ENCODE measurements at regions not wholly inside any gene's neighbourhood (a gene's known extent, or its start where the extent isn't known, plus 50 kb on each side); places are given as distances from the start of the nearest gene placed in this dataset.

- TF ChIP-seq POLR2A (IDR thresholded peaks at IDR 0.05; ENCODE audit: low read depth, low read length): no peak
- FAIRE-seq: no peak
- DNase-seq (ENCODE audit: insufficient read length, low spot score): no peak
Measured at GRCh38 chr5:2511126-2511525, 240.4 kb downstream of the IRX2 start.

DNA sequence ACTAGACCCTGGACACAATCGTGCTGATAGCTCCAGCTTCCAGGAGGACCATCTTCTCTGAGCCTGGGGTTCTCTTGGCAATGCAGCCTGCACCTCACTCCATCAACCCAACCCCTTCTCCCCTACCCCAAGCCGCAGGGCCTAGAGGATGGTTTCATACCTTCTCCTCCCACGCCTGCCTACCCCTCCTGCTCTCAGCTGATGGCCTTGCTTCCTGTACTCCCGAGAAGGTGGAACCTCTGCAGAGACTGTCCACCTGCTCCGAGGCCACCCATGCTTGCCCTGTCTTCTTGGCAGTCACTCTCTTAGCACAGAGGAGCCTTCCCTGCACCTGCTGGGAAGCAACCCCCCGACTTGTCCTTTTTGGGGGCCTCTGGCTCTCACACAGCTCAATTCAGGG, 241.9 kb downstream of the IRX2 start:
- FAIRE-seq: no peak

DNA sequence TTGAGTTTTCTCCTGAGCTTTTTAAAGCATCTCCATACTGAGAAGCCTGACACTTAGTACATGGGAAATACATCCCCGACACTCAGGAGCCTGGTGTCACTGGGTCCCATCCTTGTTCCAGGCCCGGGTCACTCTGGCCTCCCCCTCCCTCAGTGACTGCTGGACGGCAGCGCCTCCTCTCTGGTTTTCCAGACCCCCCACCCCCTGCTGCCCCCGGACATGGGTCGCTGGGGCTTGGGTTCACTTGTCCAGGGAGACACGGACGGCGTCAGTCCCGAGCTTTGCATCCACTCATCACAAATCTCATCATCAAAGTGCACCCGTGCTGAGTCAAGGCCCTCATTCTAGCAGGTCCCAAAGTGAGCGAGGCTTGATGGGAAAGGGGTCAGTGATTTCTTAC, 243.0 kb downstream of the IRX2 start:
- no peak for TF ChIP-seq POLR2A (IDR thresholded peaks at IDR 0.05; ENCODE audit: low read depth, low read length)
- FAIRE-seq (no peak), DNase-seq (ENCODE audit: insufficient read length, low spot score) (no peak)

More for the DNA sequence above, 241.9 kb downstream of the IRX2 start:
- no peak for DNase-seq (ENCODE audit: insufficient read length, low spot score)
- no peak for TF ChIP-seq POLR2A (IDR thresholded peaks at IDR 0.05; ENCODE audit: low read depth, low read length)

DNA sequence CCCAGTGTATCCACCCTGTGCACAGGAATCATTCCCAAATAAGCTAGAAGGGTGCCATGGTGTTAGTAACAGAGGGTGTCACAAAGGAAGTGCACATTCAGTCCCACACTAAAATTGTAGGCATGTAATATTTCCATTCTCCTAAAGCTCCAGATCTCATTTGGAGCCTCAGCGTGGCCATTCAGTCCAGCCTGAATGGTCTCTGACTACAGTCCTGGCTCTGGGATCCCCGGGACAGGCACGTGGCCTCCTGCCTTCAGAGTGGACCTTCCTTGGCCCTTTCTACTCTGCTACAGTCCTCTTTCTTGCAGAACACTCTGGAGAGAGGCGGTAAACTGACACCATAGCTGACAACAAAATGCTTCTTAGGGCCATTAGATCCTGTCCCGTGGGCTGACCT, 243.9 kb downstream of the IRX2 start:
- no peak for DNase-seq (ENCODE audit: insufficient read length, low spot score)
- no peak for FAIRE-seq

GRCh38 chr5:2506603-2507002, 244.9 kb downstream of the IRX2 start:
- DNase-seq (ENCODE audit: insufficient read length, low spot score): no peak
- no peak for TF ChIP-seq POLR2A (IDR thresholded peaks at IDR 0.05; ENCODE audit: low read depth, low read length)
- no peak for FAIRE-seq

More for the DNA sequence above, 243.9 kb downstream of the IRX2 start:
- TF ChIP-seq POLR2A (IDR thresholded peaks at IDR 0.05; ENCODE audit: low read depth, low read length): no peak

DNA sequence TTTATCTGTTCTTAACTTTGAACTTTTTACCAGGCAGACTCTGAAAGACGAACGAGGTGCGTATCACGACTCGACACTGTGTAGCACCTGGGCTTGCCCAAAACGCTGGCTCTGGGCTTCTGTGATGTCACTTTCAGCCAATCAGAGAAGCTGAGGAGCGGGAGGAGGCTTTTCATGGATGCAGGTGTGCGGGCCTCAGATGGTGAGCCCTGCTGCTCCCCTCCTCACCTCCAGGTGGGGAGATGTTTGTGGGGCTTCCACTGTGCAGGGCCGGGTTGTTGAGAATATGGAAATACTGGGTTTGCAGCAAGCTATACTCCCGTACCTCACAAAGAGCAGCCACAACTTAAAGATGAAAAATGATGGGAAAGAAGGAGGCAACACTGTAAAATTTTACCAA, 246.3 kb downstream of the IRX2 start:
- DNase-seq (ENCODE audit: insufficient read length, low spot score) (no peak), FAIRE-seq (no peak)
- no peak for TF ChIP-seq POLR2A (IDR thresholded peaks at IDR 0.05; ENCODE audit: low read depth, low read length)

DNA sequence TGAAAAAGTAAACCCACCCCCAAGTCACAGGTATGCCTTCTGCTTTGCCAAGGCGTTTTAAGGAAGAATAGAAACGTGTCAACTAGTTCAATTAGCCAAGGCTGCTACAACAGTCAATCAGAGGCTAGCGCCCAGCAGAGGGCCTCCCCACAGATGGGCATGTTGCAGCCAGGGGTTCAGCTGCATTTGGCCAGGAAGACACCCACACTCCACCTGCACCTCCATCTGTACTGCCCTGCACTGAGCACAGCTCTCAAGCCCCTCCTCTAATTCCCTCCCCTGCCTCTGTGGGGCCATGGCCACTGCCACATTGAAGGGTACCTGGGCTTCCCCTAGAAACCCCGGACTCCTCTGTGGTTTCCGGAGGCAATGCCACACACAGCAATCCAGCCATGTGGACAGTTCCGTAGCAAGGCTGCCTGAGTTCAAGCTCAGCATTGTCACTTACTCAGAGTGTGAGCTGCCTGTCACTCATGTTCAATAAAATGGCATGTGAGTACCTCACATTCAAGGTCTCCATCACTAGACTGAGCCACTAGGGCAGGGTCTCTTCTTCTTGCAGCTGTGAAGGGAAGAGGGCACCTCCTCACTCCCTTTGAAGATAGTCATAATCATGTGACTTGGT, 248.4 kb downstream of the IRX2 start:
- no peak for TF ChIP-seq POLR2A (IDR thresholded peaks at IDR 0.05; ENCODE audit: low read depth, low read length)
- DNase-seq (ENCODE audit: insufficient read length, low spot score): no peak
- FAIRE-seq: no peak

DNA sequence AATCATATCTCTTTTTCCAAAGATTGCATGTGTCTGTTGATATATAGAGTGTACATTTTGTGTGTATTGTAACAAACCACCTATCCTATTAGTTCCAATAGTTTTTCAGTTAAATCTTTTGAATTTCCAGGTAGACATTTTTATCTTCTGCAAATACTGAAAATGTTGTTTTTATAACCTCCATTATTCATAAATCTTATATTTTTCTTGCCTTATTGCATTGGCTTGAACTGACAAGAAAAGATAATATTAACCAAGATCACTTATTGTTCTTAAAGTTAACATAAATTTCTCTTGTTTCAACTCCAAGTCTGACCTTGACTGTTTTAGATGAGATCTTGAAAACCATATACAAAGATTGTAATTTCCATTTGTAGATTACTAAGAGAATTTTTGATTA, 251.6 kb downstream of the IRX2 start:
- FAIRE-seq (no peak), DNase-seq (ENCODE audit: insufficient read length, low spot score) (no peak)
- no peak for TF ChIP-seq POLR2A (IDR thresholded peaks at IDR 0.05; ENCODE audit: low read depth, low read length)

GRCh38 chr5:2496891-2497290, 254.6 kb downstream of the IRX2 start:
- no peak for FAIRE-seq

DNA sequence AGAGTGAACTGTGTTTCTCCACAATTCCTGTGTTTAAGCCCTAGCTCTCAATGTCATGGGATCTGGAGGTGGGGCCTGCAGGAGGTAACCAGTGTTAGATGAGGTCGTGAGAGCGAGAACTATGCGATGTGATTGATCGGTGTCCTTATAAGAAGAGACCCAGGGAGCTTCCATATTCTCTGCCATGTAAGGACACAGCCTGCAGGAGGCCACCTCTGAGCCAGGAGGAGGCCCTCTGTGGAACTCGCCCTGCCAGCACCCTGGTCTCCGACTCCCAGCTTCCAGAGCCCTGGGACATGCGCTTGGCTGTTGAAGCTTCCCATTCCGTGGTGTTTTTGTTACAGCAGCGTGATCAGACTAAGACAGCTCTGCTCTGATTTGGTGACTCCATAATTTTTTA, 255.4 kb downstream of the IRX2 start:
- FAIRE-seq: no peak
- DNase-seq (ENCODE audit: insufficient read length, low spot score): no peak
- TF ChIP-seq POLR2A (IDR thresholded peaks at IDR 0.05; ENCODE audit: low read depth, low read length): no peak

More at GRCh38 chr5:2496891-2497290, 254.6 kb downstream of the IRX2 start:
- TF ChIP-seq POLR2A (IDR thresholded peaks at IDR 0.05; ENCODE audit: low read depth, low read length): no peak
- DNase-seq (ENCODE audit: insufficient read length, low spot score): no peak

GRCh38 chr5:2493356-2493755, 258.1 kb downstream of the IRX2 start:
- DNase-seq (ENCODE audit: insufficient read length, low spot score): no peak
- TF ChIP-seq POLR2A (IDR thresholded peaks at IDR 0.05; ENCODE audit: low read depth, low read length): no peak
- no peak for FAIRE-seq

GRCh38 chr5:2492476-2492875, 259.0 kb downstream of the IRX2 start:
- FAIRE-seq: no peak
- no peak for TF ChIP-seq POLR2A (IDR thresholded peaks at IDR 0.05; ENCODE audit: low read depth, low read length)

GRCh38 chr5:2491846-2492245, 259.6 kb downstream of the IRX2 start:
- no peak for TF ChIP-seq POLR2A (IDR thresholded peaks at IDR 0.05; ENCODE audit: low read depth, low read length)
- FAIRE-seq (no peak), DNase-seq (ENCODE audit: insufficient read length, low spot score) (no peak)

More at GRCh38 chr5:2492476-2492875, 259.0 kb downstream of the IRX2 start:
- DNase-seq (ENCODE audit: insufficient read length, low spot score): no peak

- FAIRE-seq: no peak
- no peak for DNase-seq (ENCODE audit: insufficient read length, low spot score)
- no peak for TF ChIP-seq POLR2A (IDR thresholded peaks at IDR 0.05; ENCODE audit: low read depth, low read length)
Measured at GRCh38 chr5:2489306-2489705, 262.2 kb downstream of the IRX2 start.

DNA sequence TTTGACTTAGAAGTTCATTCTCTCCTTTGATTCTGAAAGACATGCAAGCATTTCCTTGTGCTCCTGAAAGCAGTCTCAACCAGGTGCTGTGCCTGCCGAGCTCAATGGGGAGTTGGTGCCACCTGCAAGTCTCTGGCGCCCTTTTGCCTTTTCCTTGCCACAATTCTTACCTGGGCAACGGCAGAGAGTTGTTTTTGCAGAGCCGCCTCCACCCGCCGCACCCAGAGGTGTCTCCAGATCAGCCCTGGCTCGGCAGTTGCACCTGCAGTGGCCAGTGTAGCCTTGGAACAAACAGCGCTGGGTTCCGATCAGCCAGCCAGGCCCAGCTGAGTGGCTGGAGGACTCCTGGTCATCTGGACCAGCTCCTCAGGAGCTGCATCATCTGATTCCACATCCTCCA, 262.9 kb downstream of the IRX2 start:
- FAIRE-seq (no peak), DNase-seq (ENCODE audit: insufficient read length, low spot score) (no peak)
- no peak for TF ChIP-seq POLR2A (IDR thresholded peaks at IDR 0.05; ENCODE audit: low read depth, low read length)
